ENCODE measurements at regions not wholly inside any gene's neighbourhood (a gene's known extent, or its start where the extent isn't known, plus 50 kb on each side); places are given as distances from the start of the nearest gene placed in this dataset.

DNA sequence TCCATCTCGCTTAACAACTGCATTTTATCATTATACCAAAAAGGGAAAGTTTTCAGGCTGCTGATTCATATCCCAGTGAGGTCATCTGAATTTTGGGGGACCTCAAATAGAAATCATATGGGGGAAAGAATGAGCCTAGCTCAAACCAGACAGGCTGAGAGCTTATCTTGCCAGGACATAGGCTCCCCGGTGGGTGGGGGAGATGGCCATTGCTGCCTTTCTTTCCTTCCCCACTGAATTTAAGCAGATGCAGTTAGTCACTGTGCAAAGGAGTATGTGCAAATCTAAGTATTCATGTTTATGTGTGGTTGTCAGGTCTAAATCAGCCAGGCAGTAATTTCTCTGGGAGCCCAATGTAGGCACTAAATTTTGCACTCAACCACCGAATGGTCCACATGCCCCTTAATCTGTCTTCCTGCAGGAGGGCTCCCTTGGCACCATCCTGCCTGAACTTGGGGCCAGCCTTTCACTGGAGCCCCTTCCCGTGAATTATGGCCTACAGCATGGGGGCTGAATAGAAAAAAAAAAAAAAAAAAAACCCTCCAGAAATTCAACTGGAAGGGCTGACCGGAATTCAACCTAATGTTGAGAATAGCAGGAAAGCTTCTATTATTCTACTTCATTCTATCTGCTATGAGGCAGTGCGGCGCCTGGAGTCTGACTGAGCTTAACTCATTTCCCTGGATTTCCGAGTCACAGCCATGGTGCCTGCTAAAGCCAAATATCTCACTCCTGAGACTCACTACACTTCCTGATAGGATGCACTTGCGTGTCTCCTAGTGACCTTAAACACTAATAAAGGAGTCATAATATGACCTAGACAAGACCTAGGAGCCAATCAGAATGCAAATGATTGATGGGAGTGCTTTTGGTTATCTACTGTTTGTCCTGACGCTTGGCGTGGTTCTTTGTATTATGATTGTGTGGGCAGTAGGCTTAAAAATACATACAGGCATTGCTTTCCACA is 161.5 kb upstream of the HEY2 start:
- TF ChIP-seq, protein P1, sequence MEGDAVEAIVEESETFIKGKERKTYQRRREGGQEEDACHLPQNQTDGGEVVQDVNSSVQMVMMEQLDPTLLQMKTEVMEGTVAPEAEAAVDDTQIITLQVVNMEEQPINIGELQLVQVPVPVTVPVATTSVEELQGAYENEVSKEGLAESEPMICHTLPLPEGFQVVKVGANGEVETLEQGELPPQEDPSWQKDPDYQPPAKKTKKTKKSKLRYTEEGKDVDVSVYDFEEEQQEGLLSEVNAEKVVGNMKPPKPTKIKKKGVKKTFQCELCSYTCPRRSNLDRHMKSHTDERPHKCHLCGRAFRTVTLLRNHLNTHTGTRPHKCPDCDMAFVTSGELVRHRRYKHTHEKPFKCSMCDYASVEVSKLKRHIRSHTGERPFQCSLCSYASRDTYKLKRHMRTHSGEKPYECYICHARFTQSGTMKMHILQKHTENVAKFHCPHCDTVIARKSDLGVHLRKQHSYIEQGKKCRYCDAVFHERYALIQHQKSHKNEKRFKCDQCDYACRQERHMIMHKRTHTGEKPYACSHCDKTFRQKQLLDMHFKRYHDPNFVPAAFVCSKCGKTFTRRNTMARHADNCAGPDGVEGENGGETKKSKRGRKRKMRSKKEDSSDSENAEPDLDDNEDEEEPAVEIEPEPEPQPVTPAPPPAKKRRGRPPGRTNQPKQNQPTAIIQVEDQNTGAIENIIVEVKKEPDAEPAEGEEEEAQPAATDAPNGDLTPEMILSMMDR (IDR thresholded peaks at IDR 0.05; ENCODE audit: low read depth, low read length), result no peak
- TF ChIP-seq EZH2phosphoT487 (IDR thresholded peaks at IDR 0.05; ENCODE audit: low read depth), result no peak

All from OCI-LY3 (cell line).